ENCODE measurements at regions not wholly inside any gene's neighbourhood (a gene's known extent, or its start where the extent isn't known, plus 50 kb on each side); places are given as distances from the start of the nearest gene placed in this dataset.

- TF ChIP-seq CTCF (IDR thresholded peaks at IDR 0.05; ENCODE audit: low read depth, low read length) (no peak), MAX (IDR thresholded peaks at IDR 0.05; ENCODE audit: low read depth, low read length) (no peak), POLR2A (IDR thresholded peaks at IDR 0.05; ENCODE audit: extremely low read depth, insufficient read length) (no peak), MYC (IDR thresholded peaks at IDR 0.05; ENCODE audit: low read depth, low read length) (no peak)
Observed at GRCh38 chr5:159385536-159385935, 55.2 kb upstream of the IL12B start.
